GM12878 (cell line): ENCODE measurements at regions not wholly inside any gene's neighbourhood (a gene's known extent, or its start where the extent isn't known, plus 50 kb on each side); places are given as distances from the start of the nearest gene placed in this dataset.

Source experiments
- RFX5 ChIP-seq: IDR thresholded peaks from 2 replicates; pipeline ENCODE4 v1.6.1; 2011; ENCODE audit warnings: low read depth, low read length, improper control_type of control experiment
- TF ChIP-seq, protein P1 (sequence below), 3 experiments: IDR thresholded peaks in 2 of 3; conservative IDR thresholded peaks in 1 of 3; 2 replicates each; pipeline ENCODE4 v1.5.1; 2011; ENCODE audit warnings: low read depth in 3 of 3, low read length in 3 of 3, mild to moderate bottlenecking in 3 of 3, control low read depth in 2 of 3, moderate library complexity in 2 of 3, inconsistent platforms in 1 of 3, mixed read lengths in 1 of 3; ENCODE audit not compliant: control insufficient read depth in 2 of 3, insufficient read depth in 1 of 3; ENCODE audit errors: extremely low read depth in 1 of 3
- TF ChIP-seq, protein P2 (sequence below): fragments of 450-650 bp; IDR thresholded peaks from 2 replicates; pipeline ENCODE4 v1.6.1; 2017; ENCODE audit warnings: mild to moderate bottlenecking, moderate library complexity

DNA sequence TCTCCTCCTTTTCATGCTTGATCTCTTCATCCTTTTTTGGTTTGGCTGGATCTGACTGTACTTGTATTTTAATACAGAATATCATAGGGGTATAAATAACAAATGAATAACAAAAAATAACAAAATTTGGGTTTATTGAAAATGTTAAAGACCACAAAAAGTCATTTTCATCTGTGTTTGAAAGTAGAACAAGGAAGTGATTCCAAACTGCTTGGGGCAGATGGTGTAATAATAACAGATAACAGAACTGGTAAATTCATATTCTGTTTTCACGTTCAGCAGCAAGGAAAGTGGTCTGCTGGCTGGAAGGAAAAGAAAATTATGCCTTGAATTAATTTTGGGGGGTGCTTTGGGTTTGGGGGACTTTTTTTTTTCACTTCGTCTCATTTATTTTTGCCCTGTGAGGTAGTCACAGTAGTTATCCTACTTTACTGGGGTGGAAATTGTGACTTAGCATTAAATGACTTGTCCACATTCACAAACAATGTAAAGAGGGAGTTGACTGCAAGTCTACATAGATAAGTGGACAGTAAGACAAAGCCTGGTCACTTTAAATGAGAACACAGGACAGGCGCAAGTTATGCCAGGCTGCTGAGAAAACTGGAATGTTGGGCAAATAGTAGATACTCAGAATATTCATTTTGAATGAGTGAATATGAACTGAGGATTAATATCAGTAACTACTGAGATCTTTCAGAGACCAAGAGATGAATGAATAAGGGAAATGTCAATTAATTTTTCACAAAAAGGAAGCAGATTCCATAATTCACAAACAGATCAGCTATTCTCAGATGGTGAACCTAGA, 193.9 kb upstream of the CITED2 start:
- TF ChIP-seq RFX5 = no peak
- TF ChIP-seq, protein P1, sequence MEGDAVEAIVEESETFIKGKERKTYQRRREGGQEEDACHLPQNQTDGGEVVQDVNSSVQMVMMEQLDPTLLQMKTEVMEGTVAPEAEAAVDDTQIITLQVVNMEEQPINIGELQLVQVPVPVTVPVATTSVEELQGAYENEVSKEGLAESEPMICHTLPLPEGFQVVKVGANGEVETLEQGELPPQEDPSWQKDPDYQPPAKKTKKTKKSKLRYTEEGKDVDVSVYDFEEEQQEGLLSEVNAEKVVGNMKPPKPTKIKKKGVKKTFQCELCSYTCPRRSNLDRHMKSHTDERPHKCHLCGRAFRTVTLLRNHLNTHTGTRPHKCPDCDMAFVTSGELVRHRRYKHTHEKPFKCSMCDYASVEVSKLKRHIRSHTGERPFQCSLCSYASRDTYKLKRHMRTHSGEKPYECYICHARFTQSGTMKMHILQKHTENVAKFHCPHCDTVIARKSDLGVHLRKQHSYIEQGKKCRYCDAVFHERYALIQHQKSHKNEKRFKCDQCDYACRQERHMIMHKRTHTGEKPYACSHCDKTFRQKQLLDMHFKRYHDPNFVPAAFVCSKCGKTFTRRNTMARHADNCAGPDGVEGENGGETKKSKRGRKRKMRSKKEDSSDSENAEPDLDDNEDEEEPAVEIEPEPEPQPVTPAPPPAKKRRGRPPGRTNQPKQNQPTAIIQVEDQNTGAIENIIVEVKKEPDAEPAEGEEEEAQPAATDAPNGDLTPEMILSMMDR (IDR thresholded peaks at IDR 0.05 in 2 of 3, conservative IDR thresholded peaks at IDR 0.05 in 1 of 3; ENCODE audit: control insufficient read depth in 2 of 3, extremely low read depth in 1 of 3, insufficient read depth in 1 of 3, low read depth in 3 of 3, low read length in 3 of 3) = no peak
- TF ChIP-seq, protein P2, sequence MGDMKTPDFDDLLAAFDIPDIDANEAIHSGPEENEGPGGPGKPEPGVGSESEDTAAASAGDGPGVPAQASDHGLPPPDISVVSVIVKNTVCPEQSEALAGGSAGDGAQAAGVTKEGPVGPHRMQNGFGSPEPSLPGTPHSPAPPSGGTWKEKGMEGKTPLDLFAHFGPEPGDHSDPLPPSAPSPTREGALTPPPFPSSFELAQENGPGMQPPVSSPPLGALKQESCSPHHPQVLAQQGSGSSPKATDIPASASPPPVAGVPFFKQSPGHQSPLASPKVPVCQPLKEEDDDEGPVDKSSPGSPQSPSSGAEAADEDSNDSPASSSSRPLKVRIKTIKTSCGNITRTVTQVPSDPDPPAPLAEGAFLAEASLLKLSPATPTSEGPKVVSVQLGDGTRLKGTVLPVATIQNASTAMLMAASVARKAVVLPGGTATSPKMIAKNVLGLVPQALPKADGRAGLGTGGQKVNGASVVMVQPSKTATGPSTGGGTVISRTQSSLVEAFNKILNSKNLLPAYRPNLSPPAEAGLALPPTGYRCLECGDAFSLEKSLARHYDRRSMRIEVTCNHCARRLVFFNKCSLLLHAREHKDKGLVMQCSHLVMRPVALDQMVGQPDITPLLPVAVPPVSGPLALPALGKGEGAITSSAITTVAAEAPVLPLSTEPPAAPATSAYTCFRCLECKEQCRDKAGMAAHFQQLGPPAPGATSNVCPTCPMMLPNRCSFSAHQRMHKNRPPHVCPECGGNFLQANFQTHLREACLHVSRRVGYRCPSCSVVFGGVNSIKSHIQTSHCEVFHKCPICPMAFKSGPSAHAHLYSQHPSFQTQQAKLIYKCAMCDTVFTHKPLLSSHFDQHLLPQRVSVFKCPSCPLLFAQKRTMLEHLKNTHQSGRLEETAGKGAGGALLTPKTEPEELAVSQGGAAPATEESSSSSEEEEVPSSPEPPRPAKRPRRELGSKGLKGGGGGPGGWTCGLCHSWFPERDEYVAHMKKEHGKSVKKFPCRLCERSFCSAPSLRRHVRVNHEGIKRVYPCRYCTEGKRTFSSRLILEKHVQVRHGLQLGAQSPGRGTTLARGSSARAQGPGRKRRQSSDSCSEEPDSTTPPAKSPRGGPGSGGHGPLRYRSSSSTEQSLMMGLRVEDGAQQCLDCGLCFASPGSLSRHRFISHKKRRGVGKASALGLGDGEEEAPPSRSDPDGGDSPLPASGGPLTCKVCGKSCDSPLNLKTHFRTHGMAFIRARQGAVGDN = no peak
